HG02798 (cell line): ENCODE measurements at regions not wholly inside any gene's neighbourhood (a gene's known extent, or its start where the extent isn't known, plus 50 kb on each side); places are given as distances from the start of the nearest gene placed in this dataset.
"Not testable (repeated sequence)": the region's sequence is repeated elsewhere in the genome, so short reads cannot be mapped to it uniquely, and the experiment has no call there.

Experiments used
- ATAC-seq: cut with Tn5 transposase; IDR thresholded peaks from one replicate; pipeline ENCODE4 v1.9.1; 2021; ENCODE audit warnings: mild to moderate bottlenecking; ENCODE audit not compliant: unreplicated experiment, poor library complexity

- ATAC-seq = no peak
Measured at GRCh38 chr20:17873410-17874270, 95.0 kb downstream of the SNX5 start.

- ATAC-seq = no peak
Measured at GRCh38 chr20:17872959-17873358, 95.6 kb downstream of the SNX5 start.

DNA sequence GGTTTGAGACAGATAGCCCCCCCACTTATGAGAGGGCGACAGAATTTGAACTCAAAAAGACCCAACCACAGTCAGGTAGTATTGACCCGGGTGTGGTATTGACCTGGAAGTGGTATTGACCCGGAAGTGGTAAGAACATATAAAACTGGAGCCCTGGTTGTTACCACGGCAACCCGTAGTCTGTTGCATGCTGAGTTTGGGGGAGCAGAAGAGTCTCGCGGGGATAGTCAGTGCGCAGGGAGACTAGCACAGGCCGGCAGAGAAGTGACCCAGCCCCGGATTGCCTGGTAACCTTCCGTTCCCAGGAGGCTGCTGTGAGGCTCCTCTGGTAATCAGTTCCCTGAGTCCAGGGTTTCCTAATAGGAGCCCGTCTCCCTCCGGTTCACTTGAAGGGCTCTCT, 96.2 kb downstream of the SNX5 start:
- ATAC-seq = no peak

- no peak for ATAC-seq
Measured at GRCh38 chr20:17871886-17872285, 96.7 kb downstream of the SNX5 start.

GRCh38 chr20:17871181-17871580, 97.4 kb downstream of the SNX5 start:
- no peak for ATAC-seq

DNA sequence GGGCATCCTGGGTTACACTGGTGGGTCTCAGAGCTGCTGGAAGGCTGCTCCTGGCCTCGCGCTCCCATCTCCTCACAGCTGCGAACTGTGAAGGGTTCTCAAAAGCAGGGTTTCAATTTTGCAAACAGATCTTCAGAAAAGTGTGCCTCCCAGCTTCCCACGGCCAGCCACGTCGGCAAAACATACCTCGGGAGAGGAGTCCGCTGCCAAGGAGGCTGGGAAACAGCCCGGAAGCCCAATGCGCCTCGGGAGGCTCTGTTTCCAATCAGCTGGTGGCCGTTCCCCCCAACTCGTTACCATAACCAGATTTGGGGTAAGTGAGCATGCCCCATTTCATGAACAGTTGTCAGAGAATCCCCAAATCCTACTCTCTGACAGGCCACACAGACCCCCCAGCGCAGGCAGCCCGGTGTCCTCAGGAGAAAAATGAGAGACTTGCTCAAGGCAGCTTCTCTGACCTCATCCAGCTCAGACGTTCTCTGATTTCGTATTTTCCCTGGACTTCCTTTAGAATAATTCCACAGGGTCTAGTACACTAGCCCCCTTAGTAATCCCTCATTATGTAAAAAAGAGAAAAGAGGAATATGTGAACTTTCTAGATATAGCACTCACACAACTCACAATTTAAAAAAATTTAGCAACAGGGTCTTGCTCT, 98.4 kb downstream of the SNX5 start:
- ATAC-seq = no peak

DNA sequence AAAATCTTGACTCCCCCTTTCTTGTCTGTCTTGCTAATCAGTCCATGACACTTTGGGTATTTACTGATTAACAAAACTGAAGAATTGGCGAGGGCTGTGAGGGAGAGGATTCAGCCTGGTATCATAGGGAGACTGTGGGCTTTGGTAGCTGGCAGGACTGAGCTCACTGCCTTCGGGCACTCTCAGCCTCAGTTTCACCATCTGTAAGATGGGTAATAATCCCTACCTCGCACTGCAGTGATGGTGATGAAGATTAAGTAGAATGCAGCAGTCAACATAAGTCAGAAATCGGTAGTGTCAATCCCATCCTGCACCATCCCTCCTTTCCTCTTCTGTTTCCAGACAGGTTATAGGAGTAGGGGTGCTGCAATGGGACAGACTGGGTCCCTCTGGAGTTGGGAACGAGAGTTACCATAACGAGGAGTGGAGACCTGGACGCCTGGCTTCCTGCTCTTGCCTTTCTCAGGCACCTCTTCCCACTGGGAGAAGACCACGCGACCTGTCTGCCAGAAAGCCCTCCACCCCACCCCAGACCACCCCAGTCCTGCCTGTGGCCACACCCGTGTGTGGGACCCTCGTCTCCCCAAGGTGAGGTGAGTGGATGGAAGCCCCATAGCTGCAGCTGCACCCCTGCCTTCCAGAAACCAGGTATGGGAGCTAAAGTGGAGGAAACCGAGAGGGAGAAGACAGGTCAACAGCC, 99.1 kb downstream of the SNX5 start:
- ATAC-seq = no peak

DNA sequence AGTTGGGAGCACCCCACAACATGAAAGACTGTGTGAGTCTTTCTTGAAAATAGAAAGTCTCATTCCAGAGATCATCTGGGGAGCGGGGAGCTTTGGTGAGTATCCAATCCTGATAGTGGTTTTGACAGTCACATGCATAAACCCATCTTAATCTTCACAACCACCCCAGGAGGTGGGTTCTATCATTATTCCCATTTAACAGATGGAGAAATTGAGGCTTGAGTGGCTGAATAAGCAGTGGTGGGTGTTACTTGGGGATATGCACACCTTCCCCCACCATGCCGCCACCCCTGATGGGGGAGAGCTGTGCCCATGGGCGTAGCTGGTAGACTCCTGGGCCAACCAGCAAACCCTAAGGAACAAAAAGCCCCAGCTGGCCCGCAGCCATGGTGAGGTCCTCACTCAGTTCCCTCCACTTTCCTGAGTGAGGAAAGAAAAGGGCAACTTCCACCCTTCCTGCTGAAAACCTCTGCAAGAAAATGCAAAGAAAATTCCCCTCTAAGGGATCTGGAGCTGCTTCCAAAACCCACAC, 99.8 kb downstream of the SNX5 start:
- ATAC-seq = no peak

DNA sequence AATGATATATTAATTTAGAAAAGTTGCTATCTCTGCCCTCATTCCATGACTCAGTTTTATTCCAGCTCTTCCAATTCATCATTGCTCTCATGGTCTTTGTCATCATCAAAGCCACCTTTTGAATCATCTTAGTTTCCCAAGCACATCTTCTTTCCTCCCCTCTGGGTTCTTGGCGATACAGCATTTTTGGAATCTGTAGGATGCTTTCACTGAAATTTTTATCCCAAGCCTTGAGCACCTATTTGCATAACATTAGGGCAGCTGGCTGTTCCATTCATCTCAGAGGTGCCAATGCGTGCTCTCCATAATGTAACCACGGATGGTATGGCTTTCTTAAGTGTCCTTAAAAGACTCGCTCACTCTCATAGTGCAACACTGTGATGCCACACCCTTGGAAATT, 100.4 kb downstream of the SNX5 start:
- no peak for ATAC-seq

DNA sequence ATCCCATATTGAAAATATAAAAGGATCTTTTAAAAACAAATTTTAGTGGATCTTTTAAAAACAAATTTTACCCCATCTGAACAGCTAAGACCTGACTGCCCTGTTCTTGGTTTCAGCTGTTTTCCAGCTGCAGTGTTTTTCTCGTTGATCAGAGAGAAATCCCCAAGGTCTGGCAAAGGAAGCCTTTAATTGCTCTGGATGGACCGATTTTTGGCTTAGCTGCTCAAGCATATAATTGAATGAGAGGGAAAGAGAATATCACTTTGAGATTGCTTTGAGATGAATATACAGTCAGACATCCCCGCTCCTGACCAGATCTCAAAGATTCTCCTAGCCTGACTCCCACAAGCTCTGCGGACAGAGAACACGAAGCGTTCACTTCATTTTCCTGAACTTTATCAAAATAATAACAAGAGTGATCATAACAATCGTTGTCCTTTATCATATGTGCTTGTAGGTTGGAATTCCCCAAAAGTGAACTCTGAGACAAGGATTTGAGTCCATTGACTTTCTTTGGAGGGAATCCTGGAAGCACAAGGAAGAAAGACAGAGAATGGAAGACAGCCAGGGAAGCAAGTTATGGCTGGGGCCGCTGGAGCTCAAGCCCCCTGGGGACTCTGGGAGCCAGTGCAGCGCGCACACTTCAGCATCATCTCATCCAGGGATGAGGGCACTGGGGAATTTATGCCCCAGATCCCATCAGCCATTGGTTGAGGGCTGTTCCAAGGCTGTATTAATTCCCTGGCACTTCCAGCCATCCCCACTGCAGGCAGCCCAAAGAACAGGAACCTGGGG, 101.3 kb downstream of the SNX5 start:
- ATAC-seq = no peak

DNA sequence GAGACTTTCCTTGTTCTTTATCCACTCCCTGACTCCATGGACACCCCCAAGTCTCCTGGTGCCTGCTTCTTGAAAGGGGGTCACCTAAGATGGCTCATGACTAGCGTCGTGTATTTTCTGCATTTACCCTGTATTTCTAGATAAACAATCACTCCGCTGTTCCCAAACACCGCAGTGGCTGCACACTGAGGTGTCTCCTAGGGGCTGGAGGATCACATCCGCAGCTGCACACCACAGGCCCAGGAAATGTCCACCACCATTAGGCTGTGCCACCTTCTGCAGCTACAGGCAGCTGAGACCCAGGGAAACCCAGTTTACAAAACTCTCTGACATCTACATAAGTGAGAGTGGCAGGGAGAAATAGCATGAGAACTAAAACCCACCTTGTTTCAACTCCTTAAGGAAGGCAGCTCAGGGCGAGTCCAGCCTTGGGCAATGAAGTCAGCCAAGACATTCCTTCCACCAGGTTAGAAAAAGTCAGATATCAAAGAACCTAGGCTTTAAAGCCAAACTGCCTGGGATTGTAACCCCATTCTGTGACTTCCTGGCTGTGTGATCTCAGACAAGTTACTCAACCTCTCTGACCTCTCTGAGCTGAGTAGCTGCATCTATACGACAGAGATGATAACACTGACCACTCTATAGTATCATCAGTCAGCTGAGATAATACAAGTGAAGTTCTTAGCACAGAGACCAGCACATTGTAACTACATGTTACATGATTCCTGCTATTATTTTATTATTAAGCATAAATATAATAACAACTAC, 102.2 kb downstream of the SNX5 start:
- ATAC-seq = no peak

DNA sequence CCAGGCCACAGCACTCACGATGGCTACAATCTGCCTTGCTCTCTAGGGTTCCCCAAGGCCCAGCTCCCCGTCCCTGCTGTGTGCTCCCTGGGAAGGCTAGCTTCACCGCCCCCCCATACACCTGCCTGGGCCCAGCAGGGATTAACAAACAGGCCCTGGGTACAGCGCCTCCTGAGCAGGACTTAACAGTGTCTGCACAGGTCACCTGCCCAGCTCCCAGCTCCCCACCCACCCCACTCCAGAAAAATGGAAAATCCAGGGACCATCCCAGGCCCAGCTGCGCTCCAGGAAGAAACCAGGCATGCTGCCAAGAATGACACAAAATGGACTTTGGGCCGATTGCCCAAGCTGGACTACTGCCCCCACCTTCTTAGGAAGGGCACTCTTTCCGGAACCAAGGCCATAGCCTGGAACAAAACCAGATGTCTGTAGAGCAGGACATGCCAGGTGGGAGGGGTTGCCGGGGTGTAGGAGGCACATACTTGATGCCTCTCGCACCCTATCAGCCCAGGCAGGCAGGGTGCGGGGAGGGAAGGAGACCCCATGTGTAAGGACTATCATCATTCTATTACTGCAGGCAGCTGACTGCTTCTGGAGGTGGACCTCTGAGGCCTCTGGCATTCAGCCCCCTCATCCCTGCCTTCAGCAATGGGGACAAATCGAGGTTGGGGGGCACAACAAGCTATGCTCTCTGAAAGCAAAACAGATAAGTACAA, 104.9 kb downstream of the SNX5 start:
- no peak for ATAC-seq

GRCh38 chr20:17863209-17863576, 105.4 kb downstream of the SNX5 start:
- ATAC-seq = no peak

GRCh38 chr20:17862171-17862570, 106.4 kb downstream of the SNX5 start:
- ATAC-seq = no peak

- not testable (repeated sequence) for ATAC-seq
Measured at GRCh38 chr20:17861620-17862019, 107.0 kb downstream of the SNX5 start.

- ATAC-seq = no peak
Measured at GRCh38 chr20:17860301-17861197, 108.0 kb downstream of the SNX5 start.

DNA sequence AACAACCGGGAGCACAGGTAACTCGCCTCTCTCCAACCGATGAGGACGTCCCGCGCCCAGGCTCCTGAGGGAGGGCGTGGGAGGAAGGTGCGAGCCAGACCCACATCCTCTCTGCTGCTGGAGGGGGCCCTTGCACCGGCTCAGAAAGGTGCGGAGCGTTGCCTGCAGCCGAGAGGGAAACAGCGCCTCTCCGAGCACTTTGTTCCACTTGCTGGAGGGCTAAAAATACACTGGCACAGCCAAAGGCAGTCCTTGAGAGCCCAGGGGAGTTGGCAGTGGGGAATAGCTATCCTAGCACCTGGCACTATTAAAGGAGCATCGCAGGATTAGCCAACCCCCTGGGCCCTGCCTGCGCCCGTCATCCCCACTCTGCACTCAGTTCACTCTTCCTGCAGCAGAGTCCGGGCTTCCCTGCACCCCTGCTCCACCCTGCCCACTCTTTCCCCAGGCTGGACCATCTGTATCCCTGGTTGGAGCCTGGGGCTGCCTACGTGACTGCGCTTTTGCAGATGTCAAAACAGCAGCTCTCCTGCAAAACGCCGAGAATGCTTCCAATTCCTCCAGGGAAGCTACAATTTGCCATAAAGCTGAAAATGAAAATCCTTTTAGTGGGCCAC, 108.9 kb downstream of the SNX5 start:
- no peak for ATAC-seq
